ENCODE measurements at regions not wholly inside any gene's neighbourhood (a gene's known extent, or its start where the extent isn't known, plus 50 kb on each side); places are given as distances from the start of the nearest gene placed in this dataset.

- no peak for TF ChIP-seq CTCF (IDR thresholded peaks at IDR 0.05)
- no peak for TF ChIP-seq POLR2A (IDR thresholded peaks at IDR 0.05)
Observed at GRCh38 chrX:95995583-95995982, 689.1 kb upstream of the DIAPH2 start.
